Esophagus squamous epithelium (tissue), 4 donors: ENCODE measurements at regions not wholly inside any gene's neighbourhood (a gene's known extent, or its start where the extent isn't known, plus 50 kb on each side); places are given as distances from the start of the nearest gene placed in this dataset.

Experiments
- CTCF ChIP-seq, 6 experiments: fragments of 450-650 bp in 4 of 6; fragments of 200-600 bp in 2 of 6; sonication (generic) in 2 of 6; IDR thresholded peaks; one replicate each; pipeline ENCODE4 v1.5.1; 2016 to 2019; ENCODE audit warnings: antibody characterized with exemption in 6 of 6, mild to moderate bottlenecking in 4 of 6, moderate library complexity in 4 of 6
- POLR2A ChIP-seq, 4 donors: fragments of 450-650 bp; IDR thresholded peaks; one replicate each; pipeline ENCODE4 v1.6.1; 2017; ENCODE audit warnings: antibody characterized with exemption in 4 of 4, mild to moderate bottlenecking in 4 of 4, moderate library complexity in 3 of 4

- TF ChIP-seq CTCF (IDR thresholded peaks at IDR 0.05), result no peak
- TF ChIP-seq POLR2A (IDR thresholded peaks at IDR 0.05), result no peak
These were observed 713.4 kb downstream of the PCDH18 start for GRCh38 chr4:136818811-136819330.
